ENCODE measurements at regions not wholly inside any gene's neighbourhood (a gene's known extent, or its start where the extent isn't known, plus 50 kb on each side); places are given as distances from the start of the nearest gene placed in this dataset.
"Not testable (repeated sequence)": the region's sequence is repeated elsewhere in the genome, so short reads cannot be mapped to it uniquely, and the experiment has no call there.

DNA sequence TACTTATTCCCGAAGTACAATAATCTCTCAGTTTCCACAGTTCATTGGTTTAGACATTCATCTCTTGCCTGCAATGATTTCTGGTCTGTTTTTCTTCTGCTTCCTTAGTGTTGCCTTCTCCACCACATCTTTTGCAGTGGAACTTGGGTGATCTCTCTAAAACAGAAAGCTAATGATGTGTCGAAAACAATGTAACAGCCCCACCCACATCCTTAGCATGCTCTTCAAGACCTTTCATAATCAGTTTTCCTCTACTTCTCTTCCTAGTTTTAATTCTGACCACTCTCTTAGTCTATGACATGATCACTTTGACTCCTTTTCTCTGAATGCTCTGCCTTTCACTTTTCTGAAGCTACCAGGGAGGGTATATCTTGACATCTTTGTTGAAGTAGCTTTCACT is 1007.9 kb upstream of the CITED2 start:
- DNase-seq (ENCODE audit: low spot score), result no peak

- DNase-seq (ENCODE audit: low spot score), result no peak
Observed at GRCh38 chr6:140380427-140381218, 1006.2 kb upstream of the CITED2 start.

DNA sequence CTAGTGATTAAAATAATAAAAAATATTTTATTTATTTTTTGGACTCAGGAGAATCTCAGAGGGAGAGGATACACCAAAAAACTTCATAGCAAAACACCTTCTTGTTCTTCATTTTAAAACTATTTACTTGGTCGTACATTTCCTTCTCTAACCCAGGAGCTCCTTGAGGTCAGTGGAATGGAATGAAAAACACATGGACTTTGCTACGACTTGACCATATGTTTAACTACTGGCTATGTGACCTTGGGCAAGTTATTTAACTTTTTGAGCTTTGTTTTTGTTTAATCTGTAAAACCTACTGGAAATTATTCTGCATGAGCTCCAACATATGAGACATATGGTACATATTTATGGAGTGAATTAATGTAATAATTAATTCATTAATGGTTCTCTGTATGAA is 1005.5 kb upstream of the CITED2 start:
- DNase-seq (ENCODE audit: low spot score), result no peak

GRCh38 chr6:140376209-140376608 is 1001.8 kb upstream of the CITED2 start:
- DNase-seq (ENCODE audit: low spot score), result no peak

DNA sequence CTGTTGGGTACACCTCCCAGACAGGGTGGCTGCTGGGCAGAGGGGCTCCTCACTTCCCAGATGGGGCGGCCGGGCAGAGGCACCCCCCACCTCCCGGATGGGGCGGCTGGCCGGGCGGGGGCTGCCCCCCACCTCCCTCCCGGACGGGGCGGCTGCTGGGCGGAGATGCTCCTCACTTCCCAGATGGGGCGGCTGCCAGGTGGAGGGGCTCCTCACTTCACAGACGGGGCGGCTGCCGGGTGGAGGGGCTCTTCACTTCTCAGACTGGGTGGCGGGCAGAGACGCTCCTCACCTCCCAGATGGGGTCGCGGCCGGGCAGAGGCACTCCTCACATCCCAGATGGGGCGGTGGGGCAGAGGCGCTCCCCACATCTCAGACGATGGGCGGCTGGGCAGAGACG is 999.3 kb upstream of the CITED2 start:
- DNase-seq (ENCODE audit: low spot score), result not testable (repeated sequence)

DNA sequence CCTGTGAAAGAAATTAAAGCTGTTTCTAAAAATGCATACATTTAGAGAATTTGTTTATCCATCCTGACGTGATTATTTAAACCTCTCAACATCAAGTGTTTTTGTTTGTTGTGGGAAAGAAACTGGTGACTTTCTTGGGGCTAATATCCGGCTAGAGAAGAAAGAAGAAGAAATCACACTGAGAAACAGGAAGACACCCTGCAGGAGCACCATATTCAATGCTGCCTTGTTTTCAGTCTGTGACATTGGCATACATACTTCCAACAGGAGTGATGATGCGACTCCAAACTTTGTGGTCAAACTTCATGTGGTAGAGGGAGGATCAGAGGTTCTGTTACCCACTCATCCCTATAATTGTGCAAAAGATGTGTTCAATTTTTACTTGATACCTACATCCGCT is 997.6 kb upstream of the CITED2 start:
- DNase-seq (ENCODE audit: low spot score), result no peak

- DNase-seq (ENCODE audit: low spot score), result no peak
Observed at GRCh38 chr6:140370976-140371870, 996.8 kb upstream of the CITED2 start.

GRCh38 chr6:140370441-140370840 is 996.0 kb upstream of the CITED2 start:
- DNase-seq (ENCODE audit: low spot score), result no peak

- DNase-seq (ENCODE audit: low spot score), result no peak
Observed at GRCh38 chr6:140366991-140367390, 992.5 kb upstream of the CITED2 start.

- DNase-seq (ENCODE audit: low spot score), result no peak
Observed at GRCh38 chr6:140364916-140365315, 990.5 kb upstream of the CITED2 start.

DNA sequence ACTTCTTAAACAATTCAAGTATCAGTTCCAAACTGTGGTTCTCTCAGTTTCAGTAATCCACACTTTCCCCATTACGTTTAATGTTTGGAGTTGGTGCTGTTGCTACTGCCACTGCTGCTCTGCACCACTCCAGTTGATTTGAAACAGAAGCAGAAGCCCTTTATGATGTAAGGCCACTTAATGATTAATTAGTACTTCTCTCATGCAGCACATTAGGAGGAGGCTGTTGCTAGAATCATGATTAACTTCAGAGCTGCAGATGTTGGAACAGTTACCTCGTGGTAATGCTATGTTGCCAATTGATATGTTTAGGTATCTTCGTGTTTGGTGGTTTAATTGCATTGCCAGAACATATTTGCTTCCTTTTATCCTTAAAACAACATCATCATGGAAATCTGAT is 986.2 kb upstream of the CITED2 start:
- DNase-seq (ENCODE audit: low spot score), result no peak

- DNase-seq (ENCODE audit: low spot score), result no peak
Observed at GRCh38 chr6:140355476-140355875, 981.0 kb upstream of the CITED2 start.

- DNase-seq (ENCODE audit: low spot score), result no peak
Observed at GRCh38 chr6:140354296-140354695, 979.8 kb upstream of the CITED2 start.

DNA sequence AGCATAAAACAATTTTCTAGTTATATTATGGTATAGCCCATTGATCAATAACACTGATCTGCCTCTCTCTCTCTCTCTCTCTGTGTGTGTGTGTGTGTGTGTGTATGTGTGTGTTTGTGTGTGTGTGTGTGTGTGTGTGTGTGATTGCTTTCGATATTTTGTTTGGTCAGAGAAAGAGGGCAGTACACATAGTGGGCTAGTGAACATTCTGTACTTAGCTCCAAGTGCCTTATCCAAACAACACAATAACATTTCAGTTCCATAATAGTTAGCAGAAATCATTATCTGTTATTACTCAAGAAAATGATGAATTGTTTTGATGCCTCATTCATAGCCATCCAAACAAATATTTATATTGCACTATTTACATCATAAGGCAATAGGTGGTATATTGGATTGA is 979.1 kb upstream of the CITED2 start:
- DNase-seq (ENCODE audit: low spot score), result no peak

DNA sequence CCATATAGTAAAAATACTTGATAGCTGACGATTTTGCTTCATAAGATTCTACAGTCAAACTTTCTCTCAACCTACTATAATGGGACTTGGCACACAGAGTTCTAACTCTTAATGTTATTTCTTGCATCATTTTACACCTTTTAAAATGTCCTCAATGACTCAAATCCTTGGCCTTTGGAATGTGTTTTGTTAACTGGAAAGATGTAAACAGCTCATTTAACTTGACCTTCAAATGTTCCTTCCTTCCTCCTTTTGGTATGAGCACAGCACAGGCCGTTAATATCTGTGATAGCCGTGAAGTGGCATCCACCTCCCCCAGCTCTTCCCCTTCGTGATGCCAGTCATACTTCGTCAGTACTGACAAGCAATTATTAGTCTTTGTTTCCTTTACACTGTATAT is 972.0 kb upstream of the CITED2 start:
- no peak for DNase-seq (ENCODE audit: low spot score)

- no peak for DNase-seq (ENCODE audit: low spot score)
Observed at GRCh38 chr6:140345935-140346334, 971.5 kb upstream of the CITED2 start.

- no peak for DNase-seq (ENCODE audit: low spot score)
Observed at GRCh38 chr6:140344142-140344913, 969.9 kb upstream of the CITED2 start.

DNA sequence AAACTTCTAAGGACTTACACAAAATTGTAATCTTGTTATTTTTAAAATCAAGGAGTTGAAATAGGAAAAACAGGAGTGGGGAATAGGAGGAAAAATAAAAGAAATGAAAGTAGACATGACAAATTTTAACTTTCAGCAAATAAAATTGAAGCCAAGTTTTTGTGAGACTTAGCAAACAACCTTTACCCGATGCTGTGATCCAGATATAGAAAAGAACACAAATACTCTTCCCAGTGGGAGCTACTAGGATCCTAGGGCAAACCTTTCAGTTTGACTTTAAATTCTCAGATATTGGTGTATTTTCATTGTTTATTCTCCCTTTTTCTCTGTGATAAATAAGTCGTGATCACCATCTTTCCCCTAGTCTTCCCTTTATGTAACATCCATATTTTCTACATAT is 968.7 kb upstream of the CITED2 start:
- DNase-seq (ENCODE audit: low spot score), result no peak

- DNase-seq (ENCODE audit: low spot score), result no peak
Observed at GRCh38 chr6:140341272-140341671, 966.8 kb upstream of the CITED2 start.

GRCh38 chr6:140340795-140341194 is 966.3 kb upstream of the CITED2 start:
- no peak for DNase-seq (ENCODE audit: low spot score)

DNA sequence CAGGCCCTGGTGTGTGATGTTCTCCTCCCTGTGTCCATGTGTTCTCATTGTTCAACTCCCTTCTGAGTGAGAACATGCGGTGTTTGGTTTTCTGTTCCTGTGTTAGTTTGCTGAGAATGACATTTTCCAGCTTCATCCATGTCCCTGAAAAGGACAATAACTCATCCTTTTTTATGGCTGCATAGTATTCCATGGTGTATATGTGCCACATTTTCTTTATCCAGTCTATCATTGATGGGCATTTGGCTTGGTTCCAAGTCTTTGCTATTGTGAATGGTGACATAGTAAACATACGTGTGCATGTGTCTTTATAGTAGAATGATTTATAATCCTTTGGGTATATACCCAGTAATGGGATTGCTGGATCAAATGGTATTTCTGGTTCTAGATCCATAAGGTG is 964.6 kb upstream of the CITED2 start:
- not testable (repeated sequence) for DNase-seq (ENCODE audit: low spot score)

- no peak for DNase-seq (ENCODE audit: low spot score)
Observed at GRCh38 chr6:140321891-140322290, 947.4 kb upstream of the CITED2 start.

All from D341Med (cell line).